GM19395 (cell line): ENCODE measurements at regions not wholly inside any gene's neighbourhood (a gene's known extent, or its start where the extent isn't known, plus 50 kb on each side); places are given as distances from the start of the nearest gene placed in this dataset.

Experiments
- ATAC-seq: cut with Tn5 transposase; IDR thresholded peaks from one replicate; pipeline ENCODE4 v1.9.1; 2021; ENCODE audit warnings: mild to moderate bottlenecking, moderate library complexity; ENCODE audit not compliant: unreplicated experiment

GRCh38 chr4:37165844-37166243, 78.7 kb upstream of the NWD2 start:
- ATAC-seq = no peak

GRCh38 chr4:37169956-37170355, 74.6 kb upstream of the NWD2 start:
- ATAC-seq = no peak

GRCh38 chr4:37188100-37188499, 56.4 kb upstream of the NWD2 start:
- ATAC-seq = no peak
